A549 (cell line): ENCODE measurements at regions not wholly inside any gene's neighbourhood (a gene's known extent, or its start where the extent isn't known, plus 50 kb on each side); places are given as distances from the start of the nearest gene placed in this dataset.

Experiments
- ATAC-seq, 2 experiments: fragments of 200-7000 bp in 1 of 2; fragments of >200 bp in 1 of 2; cut with Nextera tagmentation in 1 of 2; cut with Tn5 transposase in 1 of 2; 3 replicates each; pipeline versions ENCODE4 v1.8.0 to v1.9.1; 2018 to 2020; ENCODE audit warnings: mild to moderate bottlenecking in 1 of 2, moderate library complexity in 1 of 2
- CTCF ChIA-PET: fragments of 300-600 bp; sonication (Branson Sonifier 250); formaldehyde crosslinking; extraction: SDS; loops from one replicate; lab custom pipeline; 2021; ENCODE audit warnings: antibody characterized with exemption, inconsistent platforms; lab: Yijun Ruan, JAX
- POLR2A ChIA-PET: fragments of 350-600 bp; formaldehyde crosslinking; extraction: SDS; loops from one replicate; lab custom pipeline; 2021; ENCODE audit warnings: antibody characterized with exemption, inconsistent platforms; lab: Yijun Ruan, JAX
- DNase-seq, 2 experiments: peaks; one replicate each; pipeline versions ENCODE4 v3.0.0 to v3.0.0-alpha.2; 2011 to 2016; ENCODE audit warnings: low read depth in 1 of 2, low spot score in 1 of 2
- FAIRE-seq: peaks from 2 replicates; lab custom pipeline; 2011; peaks lifted over from hg19 to GRCh38; lab: Jason Lieb, UNC
- H3K27ac ChIP-seq, 2 experiments: fragments of >200 bp; sonication (Bioruptor Twin); formaldehyde crosslinking; 3 replicates each; pipeline ENCODE4 v1.5.1; 2016 to 2017
- H3K4me1 ChIP-seq: fragments of >200 bp; sonication (Bioruptor Twin); formaldehyde crosslinking; 3 replicates; pipeline ENCODE4 v1.6.1; 2016
- H3K4me2 ChIP-seq: fragments of >200 bp; sonication (Bioruptor Twin); formaldehyde crosslinking; 3 replicates; pipeline ENCODE4 v1.6.1; 2016
- H3K4me3 ChIP-seq: fragments of >200 bp; sonication (Bioruptor Twin); formaldehyde crosslinking; 3 replicates; pipeline ENCODE4 v1.5.1; 2016
- H3K9me3 ChIP-seq: fragments of >200 bp; sonication (Bioruptor Twin); formaldehyde crosslinking; 3 replicates; pipeline ENCODE4 v1.6.1; 2016
- CBX2 ChIP-seq: fragments of 200-600 bp; sonication (generic); IDR thresholded peaks from 2 replicates; pipeline ENCODE4 v1.6.1; 2016; ENCODE audit warnings: low read depth, mild to moderate bottlenecking, borderline replicate concordance
- CBX8 ChIP-seq: fragments of 200-600 bp; sonication (generic); IDR thresholded peaks from 2 replicates; pipeline ENCODE4 v1.6.1; 2016
- CHD2 ChIP-seq: fragments of 150-350 bp; IDR thresholded peaks from 2 replicates; pipeline ENCODE4 v1.6.1; 2014; ENCODE audit warnings: low read length; ENCODE audit not compliant: partially characterized antibody
- CHD4 ChIP-seq: fragments of 200-600 bp; sonication (generic); IDR thresholded peaks from 2 replicates; pipeline ENCODE4 v1.6.1; 2016; ENCODE audit warnings: antibody characterized with exemption, mild to moderate bottlenecking, borderline replicate concordance
- EHF ChIP-seq: fragments of 250-450 bp; sonication (Bioruptor Pico); IDR thresholded peaks from 2 replicates; pipeline ENCODE4 v1.5.0; 2020; ENCODE audit warnings: mild to moderate bottlenecking
- EHMT2 ChIP-seq: fragments of 200-600 bp; sonication (generic); IDR thresholded peaks from 2 replicates; pipeline ENCODE4 v1.6.1; 2016; ENCODE audit warnings: antibody characterized with exemption, low read depth, mild to moderate bottlenecking, moderate library complexity
- EP300 ChIP-seq, 2 experiments: fragments of >200 bp; sonication (Bioruptor Twin); formaldehyde crosslinking; IDR thresholded peaks; 2 replicates in 1 of 2; 3 replicates in 1 of 2; pipeline ENCODE4 v1.6.1; 2016 to 2017
- FOXS1 ChIP-seq: fragments of 250-450 bp; sonication (Bioruptor Pico); IDR thresholded peaks from 2 replicates; pipeline ENCODE4 v1.5.0; 2020; ENCODE audit warnings: mild to moderate bottlenecking, moderate library complexity
- HOXA7 ChIP-seq: fragments of 250-450 bp; sonication (Bioruptor Pico); IDR thresholded peaks from 2 replicates; pipeline ENCODE4 v1.5.0; 2020; ENCODE audit warnings: mild to moderate bottlenecking, moderate library complexity
- HOXB13 ChIP-seq: fragments of 250-450 bp; sonication (Bioruptor Pico); IDR thresholded peaks from 2 replicates; pipeline ENCODE4 v1.5.0; 2020; ENCODE audit warnings: low read depth, mild to moderate bottlenecking, moderate library complexity
- JUN ChIP-seq, 2 experiments: fragments of >200 bp; sonication (Bioruptor Twin); formaldehyde crosslinking; IDR thresholded peaks; 2 replicates in 1 of 2; 3 replicates in 1 of 2; pipeline ENCODE4 v1.6.1; 2016 to 2017
- MAFK ChIP-seq: fragments of 450-650 bp; IDR thresholded peaks from 2 replicates; pipeline ENCODE4 v1.6.1; 2014; ENCODE audit not compliant: partially characterized antibody
- MAZ ChIP-seq: fragments of 150-350 bp; IDR thresholded peaks from 2 replicates; pipeline ENCODE4 v1.6.1; 2014; ENCODE audit warnings: antibody characterized with exemption, low read depth, low read length, borderline replicate concordance
- NFE2L2 ChIP-seq: fragments of 150-350 bp; conservative IDR thresholded peaks from 2 replicates; pipeline ENCODE4 v1.6.1; 2014; ENCODE audit warnings: low read length
- PHF8 ChIP-seq: fragments of 200-600 bp; sonication (generic); IDR thresholded peaks from 2 replicates; pipeline ENCODE4 v1.6.1; 2016; ENCODE audit warnings: low read depth, mild to moderate bottlenecking, antibody characterized with exemption, moderate library complexity, borderline replicate concordance
- POLR2A ChIP-seq: IDR thresholded peaks from 2 replicates; pipeline ENCODE4 v1.6.1; 2012; ENCODE audit warnings: mild to moderate bottlenecking, low read length
- RARB ChIP-seq: fragments of 250-450 bp; sonication (Bioruptor Pico); IDR thresholded peaks from 2 replicates; pipeline ENCODE4 v1.8.0; 2021; ENCODE audit warnings: mild to moderate bottlenecking, moderate library complexity
- RCOR1 ChIP-seq: fragments of 150-350 bp; IDR thresholded peaks from 2 replicates; pipeline ENCODE4 v1.6.1; 2014; ENCODE audit warnings: antibody characterized with exemption, low read length, low read depth
- RFX5 ChIP-seq: fragments of 450-650 bp; IDR thresholded peaks from 2 replicates; pipeline ENCODE4 v1.7.1; 2014; ENCODE audit warnings: antibody characterized with exemption, mild to moderate bottlenecking, moderate library complexity
- ZC3H11A ChIP-seq: fragments of 450-650 bp; IDR thresholded peaks from 2 replicates; pipeline ENCODE4 v1.6.1; 2014; ENCODE audit warnings: antibody characterized with exemption, mild to moderate bottlenecking
- ZFP36 ChIP-seq: fragments of 450-650 bp; IDR thresholded peaks from 2 replicates; pipeline ENCODE4 v1.6.1; 2014; ENCODE audit warnings: borderline replicate concordance; ENCODE audit not compliant: partially characterized antibody
- ZSCAN20 ChIP-seq: fragments of 250-450 bp; sonication (Bioruptor Pico); IDR thresholded peaks from 2 replicates; pipeline ENCODE4 v1.8.0; 2022; ENCODE audit warnings: mild to moderate bottlenecking, moderate library complexity
- WGBS: methylation state at CpG from one replicate; pipeline ENCODE4 v1.1.6; 2017; ENCODE audit errors: missing lambda C conversion rate; 5-methylcytosine and 5-hydroxymethylcytosine counted together
- TF ChIP-seq, protein P1 (sequence below): IDR thresholded peaks from 2 replicates; pipeline ENCODE4 v1.6.1; 2012; ENCODE audit warnings: low read depth, borderline replicate concordance
- TF ChIP-seq, protein P2 (sequence below): IDR thresholded peaks from 2 replicates; pipeline ENCODE4 v1.6.1; 2012
- TF ChIP-seq, protein P3 (sequence below): fragments of 200-600 bp; sonication (generic); IDR thresholded peaks from 2 replicates; pipeline ENCODE4 v1.6.1; 2016; ENCODE audit warnings: antibody characterized with exemption, mild to moderate bottlenecking, moderate library complexity
- TF ChIP-seq, protein P4 (sequence below): fragments of 450-650 bp; IDR thresholded peaks from 2 replicates; pipeline ENCODE4 v1.6.1; 2014; ENCODE audit warnings: antibody characterized with exemption
- TF ChIP-seq, protein P5 (sequence below): fragments of 250-450 bp; sonication (Bioruptor Pico); IDR thresholded peaks from 2 replicates; pipeline ENCODE4 v1.5.0; 2020; ENCODE audit warnings: low read depth, mild to moderate bottlenecking, moderate library complexity

DNA sequence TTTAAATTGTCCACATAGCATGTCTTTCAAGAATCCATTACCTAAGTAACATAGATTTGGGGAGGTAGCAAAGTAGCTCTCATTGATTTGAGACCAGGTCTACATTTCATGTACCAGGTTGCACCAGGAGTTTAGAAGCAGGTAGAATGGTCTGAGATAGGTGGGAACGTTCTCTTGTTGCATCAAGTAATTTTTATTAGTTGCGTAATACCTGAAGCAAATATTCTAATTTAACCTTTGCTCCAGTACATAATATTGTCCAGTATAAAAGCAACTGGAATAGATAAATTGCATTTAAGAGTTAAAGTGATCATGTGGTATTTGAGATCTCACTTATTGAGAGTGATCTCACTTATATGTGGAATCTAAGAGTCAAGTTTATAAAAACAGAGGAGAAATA lies 597.1 kb upstream of the PRMT6 start:
- CTCF ChIA-PET = no interaction called here
- Histone ChIP-seq H3K4me1 (no peaks in the 10 kb centered on the region), H3K4me2 (no peak overlapping the region), H3K4me3 (no peak overlapping the region), H3K9me3 (no peaks in the 10 kb centered on the region), H3K27ac (no peak overlapping the region)
- TF ChIP-seq, protein P1, sequence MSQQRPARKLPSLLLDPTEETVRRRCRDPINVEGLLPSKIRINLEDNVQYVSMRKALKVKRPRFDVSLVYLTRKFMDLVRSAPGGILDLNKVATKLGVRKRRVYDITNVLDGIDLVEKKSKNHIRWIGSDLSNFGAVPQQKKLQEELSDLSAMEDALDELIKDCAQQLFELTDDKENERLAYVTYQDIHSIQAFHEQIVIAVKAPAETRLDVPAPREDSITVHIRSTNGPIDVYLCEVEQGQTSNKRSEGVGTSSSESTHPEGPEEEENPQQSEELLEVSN = no peak
- TF ChIP-seq POLR2A (no peak), PHF8 (no peak), RARB (no peak), MAZ (no peak), HOXB13 (CRISPR knock-in tag) (no peak), ZFP36 (no peak), CHD2 (no peak), HOXA7 (CRISPR knock-in tag) (no peak), RFX5 (no peak), ZSCAN20 (CRISPR knock-in tag) (no peak), MAFK (no peak), CHD4 (no peak), ZC3H11A (no peak), RCOR1 (no peak)
- TF ChIP-seq, protein P2, sequence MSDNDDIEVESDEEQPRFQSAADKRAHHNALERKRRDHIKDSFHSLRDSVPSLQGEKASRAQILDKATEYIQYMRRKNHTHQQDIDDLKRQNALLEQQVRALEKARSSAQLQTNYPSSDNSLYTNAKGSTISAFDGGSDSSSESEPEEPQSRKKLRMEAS = no peak
- TF ChIP-seq, protein P3, sequence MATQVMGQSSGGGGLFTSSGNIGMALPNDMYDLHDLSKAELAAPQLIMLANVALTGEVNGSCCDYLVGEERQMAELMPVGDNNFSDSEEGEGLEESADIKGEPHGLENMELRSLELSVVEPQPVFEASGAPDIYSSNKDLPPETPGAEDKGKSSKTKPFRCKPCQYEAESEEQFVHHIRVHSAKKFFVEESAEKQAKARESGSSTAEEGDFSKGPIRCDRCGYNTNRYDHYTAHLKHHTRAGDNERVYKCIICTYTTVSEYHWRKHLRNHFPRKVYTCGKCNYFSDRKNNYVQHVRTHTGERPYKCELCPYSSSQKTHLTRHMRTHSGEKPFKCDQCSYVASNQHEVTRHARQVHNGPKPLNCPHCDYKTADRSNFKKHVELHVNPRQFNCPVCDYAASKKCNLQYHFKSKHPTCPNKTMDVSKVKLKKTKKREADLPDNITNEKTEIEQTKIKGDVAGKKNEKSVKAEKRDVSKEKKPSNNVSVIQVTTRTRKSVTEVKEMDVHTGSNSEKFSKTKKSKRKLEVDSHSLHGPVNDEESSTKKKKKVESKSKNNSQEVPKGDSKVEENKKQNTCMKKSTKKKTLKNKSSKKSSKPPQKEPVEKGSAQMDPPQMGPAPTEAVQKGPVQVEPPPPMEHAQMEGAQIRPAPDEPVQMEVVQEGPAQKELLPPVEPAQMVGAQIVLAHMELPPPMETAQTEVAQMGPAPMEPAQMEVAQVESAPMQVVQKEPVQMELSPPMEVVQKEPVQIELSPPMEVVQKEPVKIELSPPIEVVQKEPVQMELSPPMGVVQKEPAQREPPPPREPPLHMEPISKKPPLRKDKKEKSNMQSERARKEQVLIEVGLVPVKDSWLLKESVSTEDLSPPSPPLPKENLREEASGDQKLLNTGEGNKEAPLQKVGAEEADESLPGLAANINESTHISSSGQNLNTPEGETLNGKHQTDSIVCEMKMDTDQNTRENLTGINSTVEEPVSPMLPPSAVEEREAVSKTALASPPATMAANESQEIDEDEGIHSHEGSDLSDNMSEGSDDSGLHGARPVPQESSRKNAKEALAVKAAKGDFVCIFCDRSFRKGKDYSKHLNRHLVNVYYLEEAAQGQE = no peak
- ATAC-seq (no peak), FAIRE-seq (no peak), DNase-seq (no peak)
- POLR2A ChIA-PET = no interaction called here
- WGBS = 2% methylated on average over 2 of the region's 2 CpGs

DNA sequence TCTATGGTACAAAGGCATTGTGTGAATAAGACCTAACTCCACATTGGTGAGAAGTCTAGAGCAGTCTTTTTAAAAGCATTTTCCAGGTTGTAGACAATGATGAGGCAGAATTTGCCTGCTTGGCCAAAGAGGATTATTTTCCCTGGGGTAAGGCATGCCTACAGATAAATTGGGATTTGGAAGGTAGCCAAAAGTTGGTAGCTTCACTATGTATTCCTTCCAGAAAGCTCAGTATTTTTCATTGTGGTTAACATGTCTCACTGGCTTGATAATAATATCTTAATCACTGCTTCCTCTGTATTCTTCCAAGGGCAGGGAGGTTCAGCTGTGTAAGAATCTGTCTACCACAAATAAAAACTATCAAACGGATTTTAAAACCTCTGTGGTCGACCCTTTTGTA lies 590.8 kb upstream of the PRMT6 start:
- Histone ChIP-seq H3K9me3 (no peaks in the 10 kb centered on the region), H3K27ac (no peak overlapping the region), H3K4me1 (no peaks in the 10 kb centered on the region), H3K4me3 (no peak overlapping the region), H3K4me2 (no peak overlapping the region)
- ChIA-PET POLR2A (no interaction called here), CTCF (no interaction called here)
- DNase-seq (no peak), FAIRE-seq (no peak), ATAC-seq (no peak)
- 2% methylated on average over 2 of the region's 2 CpGs for WGBS
- TF ChIP-seq EHF (CRISPR knock-in tag) = no peak

DNA sequence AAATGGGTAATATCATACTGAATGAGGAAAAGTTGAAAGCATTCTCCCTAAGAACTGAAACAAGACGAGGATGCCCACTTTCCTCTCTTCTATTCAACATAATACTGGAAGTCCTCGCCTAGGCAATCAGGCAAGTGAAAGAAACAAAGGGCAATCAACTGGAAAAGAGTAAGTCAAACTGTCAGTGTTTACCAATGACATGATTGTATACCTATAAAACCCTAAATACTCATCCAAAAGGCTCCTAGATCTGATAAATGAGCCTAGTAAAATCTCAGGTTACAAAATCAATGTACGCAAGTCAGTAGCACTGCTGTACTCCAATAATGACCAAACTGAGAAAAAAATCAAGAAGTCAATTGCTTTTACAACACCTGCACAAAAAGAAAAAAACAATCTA lies 575.8 kb upstream of the PRMT6 start:
- Histone ChIP-seq H3K27ac (no peak overlapping the region), H3K4me2 (no peak overlapping the region), H3K9me3 (no peaks in the 10 kb centered on the region), H3K4me1 (no peaks in the 10 kb centered on the region), H3K4me3 (no peak overlapping the region)
- 24% methylated on average over 3 of the region's 3 CpGs for WGBS
- no peak for ATAC-seq
- FAIRE-seq = no peak
- ChIA-PET CTCF (no interaction called here), POLR2A (no interaction called here)
- DNase-seq = no peak
- TF ChIP-seq CBX8 (no peak), EHMT2 (no peak), CBX2 (no peak), NFE2L2 (no peak), MAZ (no peak), ZSCAN20 (CRISPR knock-in tag) (no peak), EP300 (IDR thresholded peaks at IDR 0.05) (no peak), JUN (IDR thresholded peaks at IDR 0.05) (no peak), FOXS1 (CRISPR knock-in tag) (no peak), RFX5 (no peak)
- TF ChIP-seq, protein P3 = no peak
- TF ChIP-seq, protein P4, sequence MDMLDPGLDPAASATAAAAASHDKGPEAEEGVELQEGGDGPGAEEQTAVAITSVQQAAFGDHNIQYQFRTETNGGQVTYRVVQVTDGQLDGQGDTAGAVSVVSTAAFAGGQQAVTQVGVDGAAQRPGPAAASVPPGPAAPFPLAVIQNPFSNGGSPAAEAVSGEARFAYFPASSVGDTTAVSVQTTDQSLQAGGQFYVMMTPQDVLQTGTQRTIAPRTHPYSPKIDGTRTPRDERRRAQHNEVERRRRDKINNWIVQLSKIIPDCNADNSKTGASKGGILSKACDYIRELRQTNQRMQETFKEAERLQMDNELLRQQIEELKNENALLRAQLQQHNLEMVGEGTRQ = no peak
- TF ChIP-seq, protein P5, sequence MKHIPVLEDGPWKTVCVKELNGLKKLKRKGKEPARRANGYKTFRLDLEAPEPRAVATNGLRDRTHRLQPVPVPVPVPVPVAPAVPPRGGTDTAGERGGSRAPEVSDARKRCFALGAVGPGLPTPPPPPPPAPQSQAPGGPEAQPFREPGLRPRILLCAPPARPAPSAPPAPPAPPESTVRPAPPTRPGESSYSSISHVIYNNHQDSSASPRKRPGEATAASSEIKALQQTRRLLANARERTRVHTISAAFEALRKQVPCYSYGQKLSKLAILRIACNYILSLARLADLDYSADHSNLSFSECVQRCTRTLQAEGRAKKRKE (CRISPR knock-in tag) = no peak
